MM.1S (cell line): ENCODE measurements at regions not wholly inside any gene's neighbourhood (a gene's known extent, or its start where the extent isn't known, plus 50 kb on each side); places are given as distances from the start of the nearest gene placed in this dataset.

Experiments used
- EZH2 ChIP-seq: fragments of 300-600 bp; sonication (generic); optimal IDR thresholded peaks from 2 replicates; pipeline ENCODE3; 2017; ENCODE audit warnings: low read depth, mild to moderate bottlenecking, antibody characterized with exemption, low read length, mixed read lengths
- EZH2phosphoT487 ChIP-seq: fragments of 300-600 bp; sonication (generic); IDR thresholded peaks from 2 replicates; pipeline ENCODE4 v1.6.1; 2018; ENCODE audit warnings: antibody characterized with exemption, low read length
- TF ChIP-seq, protein P1 (sequence below): fragments of 300-600 bp; sonication (generic); IDR thresholded peaks from 2 replicates; pipeline ENCODE4 v1.5.1; 2016; ENCODE audit warnings: antibody characterized with exemption, low read length, mixed read lengths

DNA sequence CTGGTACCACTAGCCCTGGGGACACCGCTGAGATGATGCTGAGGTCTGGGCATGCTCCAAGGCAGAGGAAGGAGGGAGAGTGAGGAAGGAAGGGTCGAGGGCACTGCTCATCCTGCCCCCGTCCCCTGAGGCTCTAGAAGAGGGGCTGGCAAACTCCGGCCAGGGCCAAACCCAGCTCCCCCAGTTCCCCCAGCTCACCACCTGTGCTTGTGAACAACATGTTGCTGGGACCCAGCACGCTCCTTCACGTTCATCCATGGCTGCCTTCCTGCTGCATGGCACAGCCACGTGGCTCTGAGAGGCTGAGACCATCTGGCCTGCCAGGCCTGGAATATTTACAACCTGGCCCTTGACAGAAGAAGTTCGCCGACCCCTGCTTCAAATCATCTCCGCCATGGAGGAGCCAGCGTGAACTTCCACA is 81.2 kb downstream of the RBFOX3 start:
- TF ChIP-seq, protein P1, sequence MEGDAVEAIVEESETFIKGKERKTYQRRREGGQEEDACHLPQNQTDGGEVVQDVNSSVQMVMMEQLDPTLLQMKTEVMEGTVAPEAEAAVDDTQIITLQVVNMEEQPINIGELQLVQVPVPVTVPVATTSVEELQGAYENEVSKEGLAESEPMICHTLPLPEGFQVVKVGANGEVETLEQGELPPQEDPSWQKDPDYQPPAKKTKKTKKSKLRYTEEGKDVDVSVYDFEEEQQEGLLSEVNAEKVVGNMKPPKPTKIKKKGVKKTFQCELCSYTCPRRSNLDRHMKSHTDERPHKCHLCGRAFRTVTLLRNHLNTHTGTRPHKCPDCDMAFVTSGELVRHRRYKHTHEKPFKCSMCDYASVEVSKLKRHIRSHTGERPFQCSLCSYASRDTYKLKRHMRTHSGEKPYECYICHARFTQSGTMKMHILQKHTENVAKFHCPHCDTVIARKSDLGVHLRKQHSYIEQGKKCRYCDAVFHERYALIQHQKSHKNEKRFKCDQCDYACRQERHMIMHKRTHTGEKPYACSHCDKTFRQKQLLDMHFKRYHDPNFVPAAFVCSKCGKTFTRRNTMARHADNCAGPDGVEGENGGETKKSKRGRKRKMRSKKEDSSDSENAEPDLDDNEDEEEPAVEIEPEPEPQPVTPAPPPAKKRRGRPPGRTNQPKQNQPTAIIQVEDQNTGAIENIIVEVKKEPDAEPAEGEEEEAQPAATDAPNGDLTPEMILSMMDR = no peak
- TF ChIP-seq EZH2 (no peak), EZH2phosphoT487 (no peak)
